Calu3 (cell line): ENCODE measurements at regions not wholly inside any gene's neighbourhood (a gene's known extent, or its start where the extent isn't known, plus 50 kb on each side); places are given as distances from the start of the nearest gene placed in this dataset.
"Not testable (repeated sequence)": the region's sequence is repeated elsewhere in the genome, so short reads cannot be mapped to it uniquely, and the experiment has no call there.

Source experiments
- BruUV-seq: library from RNA; stranded (reverse); fragments of 400-500 nt; replicated peaks from 2 replicates; lab custom pipeline; 2021; lab: Mats Ljungman, UMichigan
- CTCF ChIA-PET: fragments of 300-600 bp; sonication (Branson Sonifier 250); formaldehyde crosslinking; loops from one replicate; lab custom pipeline; 2022; ENCODE audit warnings: antibody characterized with exemption; lab: Charles Lee
- DNase-seq: peaks from one replicate; pipeline ENCODE4 v3.0.0; 2022
- H3K27ac Mint-ChIP-seq: one replicate; pipeline ENCODE4 v1.8.0; 2022; ENCODE audit warnings: mixed read lengths; ENCODE audit not compliant: unreplicated experiment
- H3K27me3 Mint-ChIP-seq: one replicate; pipeline ENCODE4 v1.8.0; 2022; ENCODE audit warnings: mixed read lengths; ENCODE audit not compliant: unreplicated experiment
- H3K36me3 Mint-ChIP-seq: one replicate; pipeline ENCODE4 v1.8.0; 2022; ENCODE audit warnings: mild to moderate bottlenecking, moderate library complexity, mixed read lengths; ENCODE audit not compliant: insufficient read depth, unreplicated experiment
- H3K4me1 Mint-ChIP-seq: one replicate; pipeline ENCODE4 v1.8.0; 2022; ENCODE audit warnings: mild to moderate bottlenecking, low read depth, mixed read lengths; ENCODE audit not compliant: unreplicated experiment
- H3K4me3 Mint-ChIP-seq: one replicate; pipeline ENCODE4 v1.8.0; 2022; ENCODE audit warnings: mild to moderate bottlenecking, low read depth, moderate library complexity, mixed read lengths; ENCODE audit not compliant: unreplicated experiment
- H3K9me3 Mint-ChIP-seq: one replicate; pipeline ENCODE4 v1.8.0; 2022; ENCODE audit warnings: low read depth, mixed read lengths; ENCODE audit not compliant: unreplicated experiment
- intact Hi-C: fragments of 100-400 bp; cut with micrococcal nuclease; formaldehyde crosslinking; loops from one replicate; pipeline ENCODE4 v1.10.0; 2022; ENCODE audit not compliant: unreplicated experiment
- TF ChIP-seq, protein P1 (sequence below): fragments of 200-600 bp; IDR thresholded peaks from one replicate; pipeline ENCODE4 v1.8.0; 2022; ENCODE audit warnings: antibody characterized with exemption; ENCODE audit not compliant: unreplicated experiment

DNA sequence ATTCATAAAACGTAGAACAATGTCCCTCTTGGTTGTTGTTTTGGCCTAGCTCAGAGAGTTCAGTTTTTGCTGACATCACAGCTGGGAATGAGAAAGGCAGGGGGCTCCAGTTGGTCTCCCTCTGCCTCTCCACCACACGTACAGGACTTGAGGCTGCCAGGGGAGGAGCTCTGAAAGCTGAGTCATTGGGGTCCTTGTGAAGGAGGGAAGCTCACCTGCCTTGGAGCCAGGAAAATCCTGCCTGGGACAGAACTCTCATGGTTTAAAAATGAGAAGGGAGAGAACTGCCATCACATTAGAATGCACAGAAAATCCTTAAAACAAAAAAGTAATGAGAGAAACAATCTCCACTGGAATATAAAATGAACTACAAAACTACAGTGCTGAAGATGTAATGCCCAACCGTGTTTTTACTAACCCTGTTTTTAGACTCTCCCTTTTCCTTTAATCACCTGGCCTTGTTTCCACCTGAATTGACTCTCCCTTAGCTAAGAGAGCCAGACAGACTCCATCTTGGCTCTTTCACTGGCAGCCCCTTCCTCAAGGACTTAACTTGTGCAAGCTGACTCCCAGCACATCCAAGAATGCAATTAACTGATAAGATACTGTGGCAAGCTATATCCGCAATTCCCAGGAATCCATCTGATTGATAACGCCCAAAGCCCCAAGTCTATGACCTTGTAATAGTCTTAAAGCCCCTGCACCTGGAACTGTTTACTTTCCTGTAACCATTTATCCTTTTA is 58.6 kb upstream of the TARP start:
- BruUV-seq, H3K27ac Mint-ChIP-seq, DNase-seq, H3K36me3 Mint-ChIP-seq, H3K4me3 Mint-ChIP-seq, H3K9me3 Mint-ChIP-seq, H3K4me1 Mint-ChIP-seq: not testable (repeated sequence)
- intact Hi-C loops, result loop anchor here (5.0 to 10.0 kb wide), 2 partner anchors 63 to 155 kb away; partner anchors contain the start of gene STARD3NL
- CTCF ChIA-PET, result interaction anchor here (0.6 to 1.4 kb wide), 4 partner anchors 8 to 38 kb away, joined by 3 to 5 read pairs (median 4); no protein-coding TSS in a partner anchor
- H3K27me3 Mint-ChIP-seq, result peaks cover 24% of the 10 kb centered on the region

DNA sequence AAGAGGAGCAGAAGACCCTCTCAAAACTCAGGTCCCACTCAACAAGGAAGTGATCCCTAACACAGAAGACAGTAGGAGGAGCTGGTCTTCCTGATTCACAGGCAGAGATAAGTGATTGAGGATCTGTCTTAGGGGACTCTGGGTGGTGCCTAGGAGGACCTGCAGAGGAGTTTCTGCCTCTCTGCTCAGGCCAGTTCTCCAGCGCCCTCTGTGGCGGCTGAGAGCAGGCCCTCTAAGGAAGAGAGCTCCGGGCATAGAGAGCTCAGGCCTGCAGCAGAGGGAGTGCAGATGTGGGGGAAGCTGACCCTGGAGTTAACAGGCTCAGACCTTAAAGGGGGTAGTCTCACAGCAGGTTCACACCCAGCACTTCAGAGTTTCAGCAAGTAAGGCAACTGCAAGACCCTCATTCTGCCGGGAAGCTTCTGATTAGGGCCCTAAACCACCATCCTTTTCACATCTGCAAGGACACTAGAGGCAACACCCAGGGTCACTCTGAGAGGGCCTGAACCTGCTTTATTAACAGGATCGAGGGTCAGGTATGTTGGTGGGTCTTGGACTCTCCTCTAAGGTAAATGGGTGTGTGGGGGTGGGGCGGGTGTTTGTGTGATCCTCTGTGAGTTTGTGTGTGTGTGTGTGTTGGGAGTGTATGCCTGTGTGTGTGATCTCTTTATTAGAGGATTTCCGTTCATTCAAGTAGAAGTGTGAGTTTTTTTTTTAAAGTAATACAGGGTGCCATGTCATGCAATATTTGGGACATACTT is 57.6 kb upstream of the TARP start:
- CTCF ChIA-PET, result interaction anchor here (0.6 to 1.4 kb wide), 6 partner anchors 9 to 761 kb away, joined by 3 to 5 read pairs (median 4); no protein-coding TSS in a partner anchor
- TF ChIP-seq, protein P1, sequence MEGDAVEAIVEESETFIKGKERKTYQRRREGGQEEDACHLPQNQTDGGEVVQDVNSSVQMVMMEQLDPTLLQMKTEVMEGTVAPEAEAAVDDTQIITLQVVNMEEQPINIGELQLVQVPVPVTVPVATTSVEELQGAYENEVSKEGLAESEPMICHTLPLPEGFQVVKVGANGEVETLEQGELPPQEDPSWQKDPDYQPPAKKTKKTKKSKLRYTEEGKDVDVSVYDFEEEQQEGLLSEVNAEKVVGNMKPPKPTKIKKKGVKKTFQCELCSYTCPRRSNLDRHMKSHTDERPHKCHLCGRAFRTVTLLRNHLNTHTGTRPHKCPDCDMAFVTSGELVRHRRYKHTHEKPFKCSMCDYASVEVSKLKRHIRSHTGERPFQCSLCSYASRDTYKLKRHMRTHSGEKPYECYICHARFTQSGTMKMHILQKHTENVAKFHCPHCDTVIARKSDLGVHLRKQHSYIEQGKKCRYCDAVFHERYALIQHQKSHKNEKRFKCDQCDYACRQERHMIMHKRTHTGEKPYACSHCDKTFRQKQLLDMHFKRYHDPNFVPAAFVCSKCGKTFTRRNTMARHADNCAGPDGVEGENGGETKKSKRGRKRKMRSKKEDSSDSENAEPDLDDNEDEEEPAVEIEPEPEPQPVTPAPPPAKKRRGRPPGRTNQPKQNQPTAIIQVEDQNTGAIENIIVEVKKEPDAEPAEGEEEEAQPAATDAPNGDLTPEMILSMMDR, result no peak
- Mint-ChIP-seq H3K36me3 (no peaks in the 10 kb centered on the region), H3K27ac (no peak overlapping the region), H3K27me3 (peaks cover 34% of the 10 kb centered on the region), H3K4me3 (no peak overlapping the region), H3K9me3 (no peaks in the 10 kb centered on the region), H3K4me1 (peaks cover 5% of the 10 kb centered on the region)
- intact Hi-C loops, result loop anchor here (5.0 to 10.0 kb wide), 2 partner anchors 64 to 154 kb away; partner anchors contain the start of gene STARD3NL
- no peak for DNase-seq
- no TSS peak for BruUV-seq

DNA sequence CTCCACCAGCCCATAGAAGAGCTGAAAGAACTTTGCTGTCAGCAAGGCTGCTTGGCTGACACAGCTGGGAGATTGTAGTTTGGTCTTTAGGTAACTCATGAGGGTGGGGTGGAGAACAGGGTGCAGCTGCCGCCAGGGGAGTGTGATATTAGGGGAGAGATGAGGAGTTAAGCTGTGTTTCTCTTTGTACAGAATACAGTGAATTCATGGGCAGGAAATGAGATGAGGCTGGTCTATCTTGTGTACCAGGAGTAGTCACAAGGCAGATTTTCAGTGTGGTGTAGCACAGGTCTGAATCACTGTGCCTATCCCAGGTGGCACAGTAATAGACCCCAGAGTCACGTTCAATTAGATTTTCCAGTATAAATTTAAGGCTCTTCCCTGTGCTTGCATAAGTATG is 56.6 kb upstream of the TARP start:
- DNase-seq, result no peak
- Mint-ChIP-seq H3K27me3 (peaks cover 44% of the 10 kb centered on the region), H3K4me3 (no peak overlapping the region), H3K27ac (no peak overlapping the region), H3K36me3 (no peaks in the 10 kb centered on the region), H3K9me3 (no peaks in the 10 kb centered on the region), H3K4me1 (no peaks in the 10 kb centered on the region)
- TF ChIP-seq, protein P1, result no peak
- intact Hi-C loops, result loop anchor here (5.0 to 10.0 kb wide), 2 partner anchors 65 to 153 kb away; partner anchors contain the start of gene STARD3NL
- CTCF ChIA-PET, result no interaction called here
- no TSS peak for BruUV-seq

DNA sequence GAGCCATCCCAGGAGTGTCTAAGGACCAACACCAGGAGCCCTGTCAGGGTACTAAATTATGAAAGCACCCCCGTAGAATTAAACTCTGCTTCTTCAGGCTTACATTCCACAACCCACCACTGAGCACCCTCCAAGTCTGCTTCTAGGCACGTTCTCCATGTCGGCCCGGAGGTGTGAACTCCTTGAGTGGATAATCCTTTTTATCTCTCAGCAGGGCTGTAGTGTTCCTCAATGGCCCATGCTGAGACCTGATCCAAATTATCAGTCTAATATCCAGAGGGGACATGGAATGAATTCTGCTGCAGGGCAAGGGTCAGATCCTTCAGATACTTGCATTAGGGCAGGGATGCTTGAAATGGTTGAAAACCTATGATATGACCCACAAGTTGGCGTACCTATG is 55.9 kb upstream of the TARP start:
- peaks cover 49% of the 10 kb centered on the region for H3K27me3 Mint-ChIP-seq
- TF ChIP-seq, protein P1, result no peak
- intact Hi-C loops, result no loop called here
- no peak overlapping the region for H3K4me3 Mint-ChIP-seq
- no peak for DNase-seq
- BruUV-seq, result no TSS peak
- H3K27ac Mint-ChIP-seq, result no peak overlapping the region
- H3K36me3 Mint-ChIP-seq, result no peaks in the 10 kb centered on the region
- H3K9me3 Mint-ChIP-seq, result no peaks in the 10 kb centered on the region
- CTCF ChIA-PET, result no interaction called here
- no peaks in the 10 kb centered on the region for H3K4me1 Mint-ChIP-seq
